CD14-positive monocyte (primary cell): ENCODE measurements at regions not wholly inside any gene's neighbourhood (a gene's known extent, or its start where the extent isn't known, plus 50 kb on each side); places are given as distances from the start of the nearest gene placed in this dataset.

Experiments
- DNase-seq, 3 donors: peaks; one replicate each; pipeline ENCODE4 v3.0.0-alpha.2; 2011 to 2022
- H2AFZ ChIP-seq: 2 replicates; pipeline ENCODE4 v1.6.0; 2012; ENCODE audit warnings: mild to moderate bottlenecking, low read depth, low read length, inconsistent platforms; ENCODE audit not compliant: insufficient read depth, poor library complexity, severe bottlenecking
- H3K27ac ChIP-seq, 2 donors: 1 replicate in 1 of 2; 2 replicates in 1 of 2; pipeline ENCODE4 v1.5.1; 2012 to 2013; ENCODE audit warnings: low read length in 2 of 2, control low read depth in 1 of 2, inconsistent platforms in 1 of 2, low read depth in 1 of 2, mild to moderate bottlenecking in 1 of 2
- H3K27me3 ChIP-seq, 2 donors: one replicate each; pipeline versions ENCODE4 v1.6.0 to v1.6.1; 2011 to 2013; ENCODE audit warnings: low read length in 2 of 2; ENCODE audit not compliant: control insufficient read depth in 2 of 2, insufficient read depth in 2 of 2
- H3K36me3 ChIP-seq, 2 donors: replicated peaks in 1 of 2; 1 replicate in 1 of 2; 2 replicates in 1 of 2; pipeline versions ENCODE4 v1.5.1 to v1.6.1; 2012 to 2013; ENCODE audit warnings: low read length in 2 of 2, control low read depth in 1 of 2, inconsistent platforms in 1 of 2, mild to moderate bottlenecking in 1 of 2; ENCODE audit not compliant: insufficient read depth in 2 of 2, control insufficient read depth in 1 of 2
- H3K4me1 ChIP-seq, 2 donors: 1 replicate in 1 of 2; 2 replicates in 1 of 2; pipeline versions ENCODE4 v1.5.1 to v1.6.1; 2012 to 2013; ENCODE audit warnings: low read length in 2 of 2, control low read depth in 1 of 2, inconsistent platforms in 1 of 2, mild to moderate bottlenecking in 1 of 2, moderate library complexity in 1 of 2; ENCODE audit not compliant: insufficient read depth in 2 of 2, control insufficient read depth in 1 of 2
- H3K4me2 ChIP-seq: replicated peaks from 2 replicates; pipeline ENCODE3; 2012; ENCODE audit warnings: low read length, moderate library complexity, mild to moderate bottlenecking; ENCODE audit not compliant: poor library complexity, severe bottlenecking; ENCODE audit errors: extremely low read depth
- H3K4me3 ChIP-seq, 3 experiments: fragments of 200-600 bp in 1 of 3; sonication (generic) in 1 of 3; replicated peaks in 1 of 3; 1 replicate in 2 of 3; 2 replicates in 1 of 3; pipeline ENCODE4 v1.5.1; 2011 to 2013; ENCODE audit warnings: low read length in 3 of 3, mild to moderate bottlenecking in 3 of 3, control low read depth in 2 of 3, low read depth in 2 of 3, inconsistent platforms in 1 of 3, moderate library complexity in 1 of 3
- H3K79me2 ChIP-seq: 2 replicates; pipeline ENCODE4 v1.6.0; 2012; ENCODE audit warnings: mild to moderate bottlenecking, control low read depth, inconsistent platforms, low read length, moderate library complexity; ENCODE audit not compliant: insufficient read depth
- H3K9ac ChIP-seq: 2 replicates; pipeline ENCODE4 v1.6.0; 2017; ENCODE audit warnings: low read length, mild to moderate bottlenecking; ENCODE audit not compliant: insufficient read depth, poor library complexity, severe bottlenecking
- H3K9me3 ChIP-seq, 2 donors: replicated peaks in 1 of 2; 1 replicate in 1 of 2; 2 replicates in 1 of 2; pipeline versions ENCODE4 v1.5.1 to v1.6.1; 2012 to 2013; ENCODE audit warnings: low read length in 2 of 2, control low read depth in 1 of 2; ENCODE audit not compliant: control insufficient read depth in 1 of 2, insufficient read depth in 1 of 2
- H4K20me1 ChIP-seq: 2 replicates; pipeline ENCODE4 v1.6.0; 2012; ENCODE audit warnings: mild to moderate bottlenecking, low read length, control low read depth, moderate library complexity; ENCODE audit not compliant: insufficient read depth
- H3K27ac Mint-ChIP-seq, 7 donors: one replicate each; pipeline ENCODE4 v1.8.0; 2020; ENCODE audit warnings: mild to moderate bottlenecking in 7 of 7, mixed read lengths in 7 of 7, moderate library complexity in 6 of 7, inconsistent platforms in 2 of 7
- H3K27me3 Mint-ChIP-seq, 3 donors: one replicate each; pipeline ENCODE4 v1.8.0; 2021 to 2022; ENCODE audit warnings: low read depth in 3 of 3, mild to moderate bottlenecking in 3 of 3, mixed read lengths in 3 of 3, moderate library complexity in 3 of 3, inconsistent platforms in 1 of 3
- H3K36me3 Mint-ChIP-seq, 2 donors: one replicate each; pipeline ENCODE4 v1.8.0; 2020; ENCODE audit warnings: mixed read lengths in 2 of 2, inconsistent platforms in 1 of 2, mild to moderate bottlenecking in 1 of 2
- H3K4me1 Mint-ChIP-seq: one replicate; pipeline ENCODE4 v1.8.0; 2020; ENCODE audit warnings: mild to moderate bottlenecking, mixed read lengths
- H3K4me3 Mint-ChIP-seq, 2 donors: one replicate each; pipeline ENCODE4 v1.8.0; 2020; ENCODE audit warnings: mild to moderate bottlenecking in 2 of 2, mixed read lengths in 2 of 2, moderate library complexity in 1 of 2
- H3K9me3 Mint-ChIP-seq, 7 donors: one replicate each; pipeline ENCODE4 v1.8.0; 2020 to 2022; ENCODE audit warnings: mixed read lengths in 7 of 7, mild to moderate bottlenecking in 6 of 7, moderate library complexity in 6 of 7, inconsistent platforms in 2 of 7
- WGBS: methylation state at CpG from one replicate; pipeline ENCODE4 v1.1.5; 2013; ENCODE audit warnings: missing lambda C conversion rate; ENCODE audit not compliant: insufficient coverage; 5-methylcytosine and 5-hydroxymethylcytosine counted together
- intact Hi-C, 2 donors: fragments of 100-400 bp; cut with micrococcal nuclease; formaldehyde crosslinking; loops; one replicate each; pipeline versions ENCODE4 v1.15.0 to v1.15.1; 2023
- TF ChIP-seq, protein P1 (sequence below): fragments of 200-600 bp; IDR thresholded peaks from one replicate; pipeline ENCODE4 v1.8.0; 2022; ENCODE audit warnings: antibody characterized with exemption, mild to moderate bottlenecking

GRCh38 chr4:147398556-147398955 lies 82.3 kb upstream of the EDNRA start:
- WGBS, result 100% methylated on average over 1 of the region's 2 CpGs
- Histone ChIP-seq H3K27ac (no peak overlapping the region), H2AFZ (no peak overlapping the region), H3K27me3 (no peaks in the 10 kb centered on the region), H3K4me3 (no peak overlapping the region), H3K79me2 (no peaks in the 10 kb centered on the region), H4K20me1 (no peaks in the 10 kb centered on the region), H3K9me3 (no peaks in the 10 kb centered on the region), H3K4me1 (no peaks in the 10 kb centered on the region), H3K4me2 (no peak overlapping the region), H3K36me3 (no peaks in the 10 kb centered on the region), H3K9ac (no peak overlapping the region)
- no peaks in the 10 kb centered on the region for H3K36me3 Mint-ChIP-seq
- intact Hi-C loops, result no loop called here
- no peak overlapping the region for H3K4me3 Mint-ChIP-seq
- H3K27ac Mint-ChIP-seq, result no peak overlapping the region
- no peaks in the 10 kb centered on the region for H3K4me1 Mint-ChIP-seq
- peaks cover 0 to 7% (median 3%) of the 10 kb centered on the region in 7 donors for H3K9me3 Mint-ChIP-seq
- no peaks in the 10 kb centered on the region for H3K27me3 Mint-ChIP-seq
- no peak for DNase-seq
- TF ChIP-seq, protein P1, sequence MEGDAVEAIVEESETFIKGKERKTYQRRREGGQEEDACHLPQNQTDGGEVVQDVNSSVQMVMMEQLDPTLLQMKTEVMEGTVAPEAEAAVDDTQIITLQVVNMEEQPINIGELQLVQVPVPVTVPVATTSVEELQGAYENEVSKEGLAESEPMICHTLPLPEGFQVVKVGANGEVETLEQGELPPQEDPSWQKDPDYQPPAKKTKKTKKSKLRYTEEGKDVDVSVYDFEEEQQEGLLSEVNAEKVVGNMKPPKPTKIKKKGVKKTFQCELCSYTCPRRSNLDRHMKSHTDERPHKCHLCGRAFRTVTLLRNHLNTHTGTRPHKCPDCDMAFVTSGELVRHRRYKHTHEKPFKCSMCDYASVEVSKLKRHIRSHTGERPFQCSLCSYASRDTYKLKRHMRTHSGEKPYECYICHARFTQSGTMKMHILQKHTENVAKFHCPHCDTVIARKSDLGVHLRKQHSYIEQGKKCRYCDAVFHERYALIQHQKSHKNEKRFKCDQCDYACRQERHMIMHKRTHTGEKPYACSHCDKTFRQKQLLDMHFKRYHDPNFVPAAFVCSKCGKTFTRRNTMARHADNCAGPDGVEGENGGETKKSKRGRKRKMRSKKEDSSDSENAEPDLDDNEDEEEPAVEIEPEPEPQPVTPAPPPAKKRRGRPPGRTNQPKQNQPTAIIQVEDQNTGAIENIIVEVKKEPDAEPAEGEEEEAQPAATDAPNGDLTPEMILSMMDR, result no peak

DNA sequence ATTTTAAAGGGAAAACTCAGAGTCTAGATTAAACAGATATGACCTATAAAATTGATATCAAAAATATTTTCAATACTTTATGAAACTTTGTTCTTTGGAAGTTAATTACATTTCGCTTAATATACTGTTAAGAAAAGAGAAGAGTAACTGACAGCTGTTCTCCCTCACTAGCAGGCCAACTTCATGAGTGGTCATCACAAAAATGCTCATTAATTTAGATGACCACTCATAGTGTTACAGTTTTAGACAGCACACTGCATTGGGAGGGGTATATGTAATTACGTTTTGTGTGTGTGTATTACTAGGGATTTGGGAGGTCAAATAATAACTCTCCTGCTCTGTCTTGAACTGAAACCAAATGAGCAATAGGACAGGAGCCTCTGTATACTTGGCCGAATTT lies 80.2 kb upstream of the EDNRA start:
- no peaks in the 10 kb centered on the region for H3K9me3 ChIP-seq
- Mint-ChIP-seq H3K27me3 (no peaks in the 10 kb centered on the region), H3K9me3 (peaks cover 2 to 10% (median 4%) of the 10 kb centered on the region in 7 donors), H3K36me3 (no peaks in the 10 kb centered on the region), H3K27ac (no peak overlapping the region), H3K4me1 (no peaks in the 10 kb centered on the region), H3K4me3 (no peak overlapping the region)
- H3K27ac ChIP-seq, result no peak overlapping the region
- no peaks in the 10 kb centered on the region for H4K20me1 ChIP-seq
- H3K27me3 ChIP-seq, result no peaks in the 10 kb centered on the region
- 100% methylated on average over 1 of the region's 3 CpGs for WGBS
- no peak overlapping the region for H2AFZ ChIP-seq
- no peak for DNase-seq
- H3K79me2 ChIP-seq, result no peaks in the 10 kb centered on the region
- no peaks in the 10 kb centered on the region for H3K36me3 ChIP-seq
- H3K9ac ChIP-seq, result no peak overlapping the region
- H3K4me2 ChIP-seq, result no peak overlapping the region
- H3K4me3 ChIP-seq, result no peak overlapping the region
- no peaks in the 10 kb centered on the region for H3K4me1 ChIP-seq
- intact Hi-C loops, result no loop called here
- TF ChIP-seq, protein P1, result no peak
